ENCODE measurements at regions not wholly inside any gene's neighbourhood (a gene's known extent, or its start where the extent isn't known, plus 50 kb on each side); places are given as distances from the start of the nearest gene placed in this dataset.
A peak's percentile ranks its signal among the peaks of the same experiment; 100 is the strongest.

DNA sequence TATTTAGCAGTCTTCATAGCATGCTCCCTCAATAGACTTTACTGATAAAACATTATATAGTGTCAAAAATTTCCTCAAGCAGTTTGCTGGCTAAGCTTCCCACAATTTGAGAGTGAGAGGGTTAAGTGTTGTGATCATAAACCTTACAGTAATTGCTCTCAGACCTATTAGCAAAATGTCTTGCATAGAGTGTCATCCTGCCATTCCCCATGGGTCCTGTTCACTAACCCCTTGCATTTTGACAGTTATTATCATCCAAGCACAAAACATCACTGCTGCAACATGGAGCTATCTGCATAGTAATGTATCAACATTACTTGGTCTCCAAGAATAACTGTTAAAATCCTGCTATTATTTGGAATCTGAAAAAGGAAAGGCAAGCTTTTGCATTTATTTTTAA lies 196.1 kb upstream of the GK2 start:
- Histone ChIP-seq H3K79me2 (ENCODE audit: insufficient read depth, low read length) (no peaks in the 10 kb centered on the region), H2AFZ (ENCODE audit: low read depth, low read length) (peak overlapping the region; percentile 29; the same call in 1 of the 2 replicates), H3K27me3 (ENCODE audit: insufficient read depth, low read length, poor library complexity) (no peaks in the 10 kb centered on the region), H3K4me3 (ENCODE audit: low read depth in 1 of 2, low read length in 2 of 2) (no peak overlapping the region), H3K36me3 (ENCODE audit: insufficient read depth, low read length) (no peaks in the 10 kb centered on the region), H4K20me1 (ENCODE audit: insufficient read depth, low read length) (no peaks in the 10 kb centered on the region), H3K4me1 (ENCODE audit: insufficient read depth, low read length) (0 out of 2 replicates have a peak, but pooled peaks cover 6% of the 10 kb centered on the region), H3K4me2 (ENCODE audit: insufficient read depth, low read length) (no peak overlapping the region), H3K9ac (ENCODE audit: low read depth, low read length) (no peak overlapping the region), H3K27ac (ENCODE audit: low read length) (no peak overlapping the region), H3K9me3 (ENCODE audit: insufficient read depth, low read length, severe bottlenecking) (no peaks in the 10 kb centered on the region)
- TF ChIP-seq EZH2 (IDR thresholded peaks at IDR 0.05; ENCODE audit: borderline replicate concordance, low read depth, low read length, severe bottlenecking) (no peak), CTCF (IDR thresholded peaks at IDR 0.05; ENCODE audit: borderline replicate concordance, extremely low read depth, low read length, poor library complexity, severe bottlenecking) (no peak)
- ATAC-seq (ENCODE audit: insufficient read depth, low read depth) (no peak), DNase-seq (no peak)

DNA sequence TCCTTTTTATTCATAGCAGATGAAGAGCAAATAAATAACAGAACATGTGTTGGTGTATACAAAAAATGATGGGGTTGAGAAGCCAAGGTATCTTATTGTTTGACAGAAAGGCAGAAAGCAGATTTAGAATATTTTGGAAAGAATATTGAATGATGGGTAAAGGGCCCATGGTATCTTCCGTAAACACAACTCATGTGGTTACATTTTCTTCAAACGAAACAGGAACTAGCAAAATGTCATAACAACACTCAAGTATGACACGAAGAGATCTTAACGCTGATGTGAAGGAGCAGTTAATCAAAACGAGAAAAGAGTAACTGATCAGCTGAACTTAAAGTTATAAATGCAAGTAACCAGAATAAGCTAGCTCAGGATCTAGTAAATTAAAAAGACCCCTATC lies 195.7 kb upstream of the GK2 start:
- H3K4me2 ChIP-seq (ENCODE audit: insufficient read depth, low read length), result no peak overlapping the region
- no peak for ATAC-seq (ENCODE audit: insufficient read depth, low read depth)
- H3K4me1 ChIP-seq (ENCODE audit: insufficient read depth, low read length), result 0 out of 2 replicates have a peak, but pooled peaks cover 6% of the 10 kb centered on the region
- no peaks in the 10 kb centered on the region for H3K36me3 ChIP-seq (ENCODE audit: insufficient read depth, low read length)
- no peaks in the 10 kb centered on the region for H3K79me2 ChIP-seq (ENCODE audit: insufficient read depth, low read length)
- H3K27ac ChIP-seq (ENCODE audit: low read length), result no peak overlapping the region
- no peaks in the 10 kb centered on the region for H3K27me3 ChIP-seq (ENCODE audit: insufficient read depth, low read length, poor library complexity)
- TF ChIP-seq EZH2 (IDR thresholded peaks at IDR 0.05; ENCODE audit: borderline replicate concordance, low read depth, low read length, severe bottlenecking), result no peak
- no peak for TF ChIP-seq CTCF (IDR thresholded peaks at IDR 0.05; ENCODE audit: borderline replicate concordance, extremely low read depth, low read length, poor library complexity, severe bottlenecking)
- no peaks in the 10 kb centered on the region for H3K9me3 ChIP-seq (ENCODE audit: insufficient read depth, low read length, severe bottlenecking)
- H4K20me1 ChIP-seq (ENCODE audit: insufficient read depth, low read length), result no peaks in the 10 kb centered on the region
- peak overlapping the region; percentile 29; the same call in 1 of the 2 replicates for H2AFZ ChIP-seq (ENCODE audit: low read depth, low read length)
- H3K4me3 ChIP-seq (ENCODE audit: low read depth in 1 of 2, low read length in 2 of 2), result no peak overlapping the region
- no peak for DNase-seq
- no peak overlapping the region for H3K9ac ChIP-seq (ENCODE audit: low read depth, low read length)

GRCh38 chr4:79599691-79600090 lies 191.7 kb upstream of the GK2 start:
- no peak overlapping the region for H3K4me2 ChIP-seq (ENCODE audit: insufficient read depth, low read length)
- H3K9me3 ChIP-seq (ENCODE audit: insufficient read depth, low read length, severe bottlenecking), result no peaks in the 10 kb centered on the region
- H3K79me2 ChIP-seq (ENCODE audit: insufficient read depth, low read length), result no peaks in the 10 kb centered on the region
- H3K36me3 ChIP-seq (ENCODE audit: insufficient read depth, low read length), result no peaks in the 10 kb centered on the region
- H3K27me3 ChIP-seq (ENCODE audit: insufficient read depth, low read length, poor library complexity), result no peaks in the 10 kb centered on the region
- no peak overlapping the region for H3K4me3 ChIP-seq (ENCODE audit: low read depth in 1 of 2, low read length in 2 of 2)
- no peak overlapping the region for H2AFZ ChIP-seq (ENCODE audit: low read depth, low read length)
- H3K4me1 ChIP-seq (ENCODE audit: insufficient read depth, low read length), result 0 out of 2 replicates have a peak, but pooled peaks cover 6% of the 10 kb centered on the region
- H3K9ac ChIP-seq (ENCODE audit: low read depth, low read length), result no peak overlapping the region
- TF ChIP-seq CTCF (IDR thresholded peaks at IDR 0.05; ENCODE audit: borderline replicate concordance, extremely low read depth, low read length, poor library complexity, severe bottlenecking), result no peak
- TF ChIP-seq EZH2 (IDR thresholded peaks at IDR 0.05; ENCODE audit: borderline replicate concordance, low read depth, low read length, severe bottlenecking), result no peak
- H3K27ac ChIP-seq (ENCODE audit: low read length), result no peak overlapping the region
- DNase-seq (no peak), ATAC-seq (ENCODE audit: insufficient read depth, low read depth) (no peak)
- no peaks in the 10 kb centered on the region for H4K20me1 ChIP-seq (ENCODE audit: insufficient read depth, low read length)

GRCh38 chr4:79598801-79599200 lies 190.8 kb upstream of the GK2 start:
- peak overlapping the region; percentile 5; the same call in 1 of the 2 replicates for H2AFZ ChIP-seq (ENCODE audit: low read depth, low read length)
- ATAC-seq (ENCODE audit: insufficient read depth, low read depth) (no peak), DNase-seq (no peak)

More at GRCh38 chr4:79598801-79599200, 190.8 kb upstream of the GK2 start:
- no peaks in the 10 kb centered on the region for H3K27me3 ChIP-seq (ENCODE audit: insufficient read depth, low read length, poor library complexity)
- H3K4me2 ChIP-seq (ENCODE audit: insufficient read depth, low read length), result no peak overlapping the region
- H3K4me1 ChIP-seq (ENCODE audit: insufficient read depth, low read length), result 0 out of 2 replicates have a peak, but pooled peaks cover under 1% of the 10 kb centered on the region
- H3K36me3 ChIP-seq (ENCODE audit: insufficient read depth, low read length), result no peaks in the 10 kb centered on the region
- no peaks in the 10 kb centered on the region for H4K20me1 ChIP-seq (ENCODE audit: insufficient read depth, low read length)
- no peak for TF ChIP-seq EZH2 (IDR thresholded peaks at IDR 0.05; ENCODE audit: borderline replicate concordance, low read depth, low read length, severe bottlenecking)
- no peak for TF ChIP-seq CTCF (IDR thresholded peaks at IDR 0.05; ENCODE audit: borderline replicate concordance, extremely low read depth, low read length, poor library complexity, severe bottlenecking)
- H3K9ac ChIP-seq (ENCODE audit: low read depth, low read length), result no peak overlapping the region
- no peak overlapping the region for H3K27ac ChIP-seq (ENCODE audit: low read length)
- H3K79me2 ChIP-seq (ENCODE audit: insufficient read depth, low read length), result no peaks in the 10 kb centered on the region
- H3K4me3 ChIP-seq (ENCODE audit: low read depth in 1 of 2, low read length in 2 of 2), result no peak overlapping the region
- H3K9me3 ChIP-seq (ENCODE audit: insufficient read depth, low read length, severe bottlenecking), result no peaks in the 10 kb centered on the region
